Spleen (tissue), 11 donors: ENCODE measurements at regions not wholly inside any gene's neighbourhood (a gene's known extent, or its start where the extent isn't known, plus 50 kb on each side); places are given as distances from the start of the nearest gene placed in this dataset.

Experiments used
- DNase-seq: peaks from one replicate; pipeline ENCODE4 v3.0.0-alpha.2; 2020
- H3K27ac ChIP-seq, 8 donors: fragments of 200-600 bp; sonication (generic) in 7 of 8; 1 replicate in 4 of 8; 2 replicates in 4 of 8; pipeline versions ENCODE4 v1.5.0 to v1.8.0; 2016 to 2021; ENCODE audit warnings: inconsistent platforms in 4 of 8, mild to moderate bottlenecking in 4 of 8, moderate library complexity in 1 of 8
- H3K27me3 ChIP-seq, 7 donors: fragments of 200-600 bp; sonication (generic) in 6 of 7; replicated peaks in 1 of 7; 1 replicate in 4 of 7; 2 replicates in 3 of 7; pipeline versions ENCODE4 v1.5.0 to v1.8.0; 2016 to 2021; ENCODE audit warnings: inconsistent platforms in 3 of 7, mild to moderate bottlenecking in 1 of 7
- H3K36me3 ChIP-seq, 6 donors: fragments of 200-600 bp; sonication (generic) in 5 of 6; 1 replicate in 4 of 6; 2 replicates in 2 of 6; pipeline versions ENCODE4 v1.5.0 to v1.8.0; 2016 to 2021; ENCODE audit warnings: inconsistent platforms in 2 of 6
- H3K4me1 ChIP-seq, 6 donors: fragments of 200-600 bp; sonication (generic) in 5 of 6; 1 replicate in 3 of 6; 2 replicates in 3 of 6; pipeline versions ENCODE4 v1.5.0 to v1.8.0; 2016 to 2021; ENCODE audit warnings: inconsistent platforms in 3 of 6
- H3K4me3 ChIP-seq, 8 donors: fragments of 200-600 bp; sonication (generic) in 7 of 8; 1 replicate in 4 of 8; 2 replicates in 4 of 8; pipeline versions ENCODE4 v1.5.0 to v1.8.0; 2016 to 2021; ENCODE audit warnings: inconsistent platforms in 4 of 8, mild to moderate bottlenecking in 4 of 8, moderate library complexity in 2 of 8
- H3K9me3 ChIP-seq, 8 donors: fragments of 200-600 bp; sonication (generic) in 7 of 8; 1 replicate in 4 of 8; 2 replicates in 4 of 8; pipeline versions ENCODE4 v1.5.0 to v1.8.0; 2016 to 2021; ENCODE audit warnings: inconsistent platforms in 4 of 8
- CTCF ChIP-seq, 11 experiments: fragments of 200-600 bp in 7 of 11; fragments of 450-650 bp in 4 of 11; sonication (generic) in 4 of 11; IDR thresholded peaks in 8 of 11; conservative IDR thresholded peaks in 3 of 11; 1 replicate in 7 of 11; 2 replicates in 4 of 11; pipeline versions ENCODE4 v1.4.0 to v1.8.0; 2016 to 2021; ENCODE audit warnings: antibody characterized with exemption in 11 of 11, inconsistent platforms in 4 of 11, mild to moderate bottlenecking in 1 of 11
- POLR2A ChIP-seq, 3 donors: fragments of 450-650 bp; IDR thresholded peaks; one replicate each; pipeline ENCODE4 v1.5.1; 2017; ENCODE audit warnings: antibody characterized with exemption in 3 of 3, mild to moderate bottlenecking in 1 of 3
- POLR2AphosphoS5 ChIP-seq, 3 donors: sonication (generic); formaldehyde crosslinking; IDR thresholded peaks; one replicate each; pipeline ENCODE4 v1.5.1; 2017; ENCODE audit warnings: antibody characterized with exemption in 3 of 3
- WGBS, 5 donors: extraction: QIAGEN DNeasy Blood & Tissue Kit in 3 of 5; methylation state at CpG; one replicate each; pipeline versions ENCODE4 v1.1.5 to v1.1.7; 2013 to 2018; 5-methylcytosine and 5-hydroxymethylcytosine counted together
- intact Hi-C: fragments of 100-400 bp; cut with DNase I; formaldehyde crosslinking; loops from one replicate; pipeline ENCODE4 v1.15.0; 2023; ENCODE audit warnings: low total_unique reads
- donor health status: healthy with polysubstance abuse.
- donor health status: DM: no; HTN: no; CAD: no; lungs with moderate emphysema.
- donor health status: DM: no; HTN: no; CAD: no.
- donor health status: Bipolar disorder and iron deficiency.
- donor health status: healthy.
- donor health status: DM: no; HTN: no; CAD: no.
- donor health status: DM: yes; HTN: yes; CAD: no.

DNA sequence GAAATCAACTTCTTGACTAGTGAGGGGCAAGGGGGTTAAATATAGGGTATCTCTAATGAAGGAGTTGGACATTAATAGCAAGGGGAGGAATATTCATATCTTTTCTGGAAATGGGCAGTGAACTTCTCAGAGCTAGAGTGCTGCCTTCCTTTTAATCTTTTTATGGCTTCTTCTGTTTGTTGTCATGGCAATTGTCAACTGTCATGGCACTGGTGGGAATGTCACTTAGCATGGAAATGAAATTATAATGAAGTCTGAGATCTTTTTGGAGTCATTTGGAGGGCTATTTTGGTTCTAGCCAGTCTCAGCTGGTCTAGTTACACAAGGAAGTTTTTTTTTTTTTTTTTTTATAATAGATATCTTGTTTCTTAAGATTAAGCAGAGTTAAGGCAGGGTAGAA lies 250.2 kb downstream of the AASDHPPT start:
- no peak for DNase-seq

GRCh38 chr11:106329273-106330018 lies 252.0 kb downstream of the AASDHPPT start:
- intact Hi-C loops, result no loop called here
- Histone ChIP-seq H3K36me3 (no peaks in the 10 kb centered on the region), H3K27ac (no peak overlapping the region), H3K4me1 (no peaks in the 10 kb centered on the region), H3K4me3 (no peak overlapping the region), H3K27me3 (no peaks in the 10 kb centered on the region), H3K9me3 (peaks cover 0 to 4% (median 0%) of the 10 kb centered on the region in 8 donors)
- WGBS, 5 donors, result 80 to 90% (median 87%) methylated on average over 1 of the region's 1 CpG
- TF ChIP-seq POLR2AphosphoS5 (IDR thresholded peaks at IDR 0.05) (no peak), CTCF (IDR thresholded peaks at IDR 0.05 in 8 of 11, conservative IDR thresholded peaks at IDR 0.05 in 3 of 11) (no peak), POLR2A (IDR thresholded peaks at IDR 0.05) (no peak)
- no peak for DNase-seq

More for the DNA sequence above, 250.2 kb downstream of the AASDHPPT start:
- no peaks in the 10 kb centered on the region for H3K4me1 ChIP-seq
- TF ChIP-seq POLR2AphosphoS5 (IDR thresholded peaks at IDR 0.05) (no peak), CTCF (IDR thresholded peaks at IDR 0.05 in 8 of 11, conservative IDR thresholded peaks at IDR 0.05 in 3 of 11) (no peak), POLR2A (IDR thresholded peaks at IDR 0.05) (no peak)
- H3K27me3 ChIP-seq, result no peaks in the 10 kb centered on the region
- H3K27ac ChIP-seq, result no peak overlapping the region
- peaks cover 0 to 9% (median 0%) of the 10 kb centered on the region in 8 donors for H3K9me3 ChIP-seq
- H3K36me3 ChIP-seq, result no peaks in the 10 kb centered on the region
- intact Hi-C loops, result no loop called here
- H3K4me3 ChIP-seq, result no peak overlapping the region

DNA sequence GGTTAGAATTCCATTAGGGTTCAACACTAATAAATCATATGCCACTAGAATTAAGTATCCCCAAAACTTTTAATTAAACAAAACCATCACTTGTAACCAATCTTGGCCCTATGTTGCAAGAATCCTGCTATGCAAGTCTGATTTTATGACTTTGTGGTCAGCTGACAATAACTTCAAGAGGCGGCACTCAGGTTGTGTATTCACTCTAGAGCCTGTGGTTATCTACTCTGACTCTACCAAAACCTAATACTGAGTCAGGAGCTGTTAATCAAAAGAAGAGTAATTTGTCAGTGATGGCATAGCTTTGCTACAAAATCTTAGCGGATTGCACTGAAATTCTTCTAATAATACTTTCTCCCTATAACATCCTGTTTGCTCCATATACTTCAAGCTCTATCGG lies 253.7 kb downstream of the AASDHPPT start:
- H3K27me3 ChIP-seq, result no peaks in the 10 kb centered on the region
- TF ChIP-seq POLR2AphosphoS5 (IDR thresholded peaks at IDR 0.05), result no peak
- no peak for TF ChIP-seq CTCF (IDR thresholded peaks at IDR 0.05 in 8 of 11, conservative IDR thresholded peaks at IDR 0.05 in 3 of 11)
- no peak for TF ChIP-seq POLR2A (IDR thresholded peaks at IDR 0.05)
- peaks cover 0 to 4% (median 0%) of the 10 kb centered on the region in 8 donors for H3K9me3 ChIP-seq
- DNase-seq, result no peak
- no peaks in the 10 kb centered on the region for H3K36me3 ChIP-seq
- WGBS, 5 donors, result 80 to 95% (median 87%) methylated on average over 3 of the region's 3 CpGs
- no peak overlapping the region for H3K4me3 ChIP-seq
- H3K27ac ChIP-seq, result no peak overlapping the region
- H3K4me1 ChIP-seq, result no peaks in the 10 kb centered on the region
- intact Hi-C loops, result no loop called here

GRCh38 chr11:106333678-106334077 lies 256.2 kb downstream of the AASDHPPT start:
- Histone ChIP-seq H3K27ac (no peak overlapping the region), H3K4me1 (no peaks in the 10 kb centered on the region), H3K4me3 (no peak overlapping the region), H3K27me3 (no peaks in the 10 kb centered on the region), H3K9me3 (peaks cover 0 to 4% (median 0%) of the 10 kb centered on the region in 8 donors), H3K36me3 (no peaks in the 10 kb centered on the region)
- intact Hi-C loops, result no loop called here
- no peak for DNase-seq
- WGBS, 5 donors, result 72 to 82% (median 77%) methylated on average over 2 of the region's 2 CpGs
- TF ChIP-seq POLR2A (IDR thresholded peaks at IDR 0.05) (no peak), POLR2AphosphoS5 (IDR thresholded peaks at IDR 0.05) (no peak), CTCF (IDR thresholded peaks at IDR 0.05 in 8 of 11, conservative IDR thresholded peaks at IDR 0.05 in 3 of 11) (no peak)
